Neuronal stem cell (in vitro differentiated cells): ENCODE measurements at regions not wholly inside any gene's neighbourhood (a gene's known extent, or its start where the extent isn't known, plus 50 kb on each side); places are given as distances from the start of the nearest gene placed in this dataset.

Experiments used
- DNase-seq: peaks from one replicate; pipeline ENCODE4 v3.0.0-alpha.2; 2013; ENCODE audit warnings: low spot score
- H2AFZ ChIP-seq: one replicate; pipeline ENCODE4 v1.6.1; 2013; ENCODE audit warnings: mild to moderate bottlenecking, low read length, inconsistent platforms
- H2AK5ac ChIP-seq: 2 replicates; pipeline ENCODE4 v1.6.1; 2013; ENCODE audit warnings: low read depth, mild to moderate bottlenecking, inconsistent platforms, low read length, moderate library complexity, mixed read lengths
- H2BK120ac ChIP-seq: 2 replicates; pipeline ENCODE4 v1.6.1; 2013; ENCODE audit warnings: low read depth, mild to moderate bottlenecking, inconsistent platforms, low read length, moderate library complexity, mixed read lengths
- H2BK12ac ChIP-seq: one replicate; pipeline ENCODE4 v1.6.1; 2013; ENCODE audit warnings: low read length, inconsistent platforms
- H2BK15ac ChIP-seq: 2 replicates; pipeline ENCODE4 v1.6.1; 2013; ENCODE audit warnings: mild to moderate bottlenecking, low read length, inconsistent platforms, mixed read lengths
- H2BK5ac ChIP-seq: one replicate; pipeline ENCODE4 v1.6.1; 2013; ENCODE audit warnings: inconsistent platforms, mild to moderate bottlenecking, low read length, moderate library complexity
- H3K14ac ChIP-seq: one replicate; pipeline ENCODE4 v1.6.1; 2013; ENCODE audit warnings: low read length, inconsistent platforms
- H3K18ac ChIP-seq: 2 replicates; pipeline ENCODE4 v1.6.1; 2013; ENCODE audit warnings: low read length, inconsistent platforms
- H3K23ac ChIP-seq: 2 replicates; pipeline ENCODE4 v1.6.1; 2013; ENCODE audit warnings: low read depth, mild to moderate bottlenecking, mixed read lengths, low read length, inconsistent platforms; ENCODE audit not compliant: poor library complexity
- H3K27ac ChIP-seq: replicated peaks from 3 replicates; pipeline ENCODE4 v1.5.1; 2013; ENCODE audit warnings: low read length, inconsistent platforms
- H3K27me3 ChIP-seq, 3 experiments: 2 replicates each; pipeline ENCODE4 v1.6.1; 2013; ENCODE audit warnings: low read length in 3 of 3, mild to moderate bottlenecking in 2 of 3, inconsistent platforms in 1 of 3, low read depth in 1 of 3, mixed read lengths in 1 of 3, moderate library complexity in 1 of 3; ENCODE audit not compliant: control insufficient read depth in 3 of 3, insufficient read depth in 3 of 3
- H3K36me3 ChIP-seq, 2 donors: replicated peaks in 1 of 2; 2 replicates each; pipeline ENCODE4 v1.6.1; 2013; ENCODE audit warnings: low read length in 2 of 2; ENCODE audit not compliant: control insufficient read depth in 2 of 2, insufficient read depth in 2 of 2
- H3K4ac ChIP-seq: 2 replicates; pipeline ENCODE4 v1.6.1; 2013; ENCODE audit warnings: inconsistent platforms, mild to moderate bottlenecking, low read length, moderate library complexity
- H3K4me1 ChIP-seq, 2 donors: 1 replicate in 1 of 2; 2 replicates in 1 of 2; pipeline ENCODE4 v1.6.1; 2013; ENCODE audit warnings: low read length in 2 of 2, low read depth in 1 of 2; ENCODE audit not compliant: control insufficient read depth in 2 of 2, insufficient read depth in 1 of 2
- H3K4me2 ChIP-seq: one replicate; pipeline ENCODE4 v1.6.1; 2013; ENCODE audit warnings: mild to moderate bottlenecking, low read length, inconsistent platforms; ENCODE audit not compliant: insufficient read depth, poor library complexity, severe bottlenecking
- H3K4me3 ChIP-seq, 2 donors: 2 replicates each; pipeline ENCODE4 v1.5.1; 2013; ENCODE audit warnings: low read length in 2 of 2, mild to moderate bottlenecking in 2 of 2, inconsistent platforms in 1 of 2, moderate library complexity in 1 of 2
- H3K79me1 ChIP-seq: one replicate; pipeline ENCODE4 v1.6.1; 2013; ENCODE audit warnings: low read depth, mild to moderate bottlenecking, inconsistent platforms, low read length, moderate library complexity
- H3K9ac ChIP-seq: one replicate; pipeline ENCODE4 v1.6.1; 2013; ENCODE audit warnings: mild to moderate bottlenecking, low read depth, low read length, inconsistent platforms; ENCODE audit not compliant: poor library complexity
- H3K9me3 ChIP-seq, 2 donors: replicated peaks in 1 of 2; 2 replicates each; pipeline versions ENCODE3 to v1.6.1; 2013; ENCODE audit warnings: low read length in 2 of 2, mild to moderate bottlenecking in 2 of 2, inconsistent platforms in 1 of 2, low read depth in 1 of 2, mixed read lengths in 1 of 2, moderate library complexity in 1 of 2; ENCODE audit not compliant: control insufficient read depth in 2 of 2, insufficient read depth in 1 of 2
- H4K8ac ChIP-seq: one replicate; pipeline ENCODE4 v1.6.1; 2013; ENCODE audit warnings: low read depth, mild to moderate bottlenecking, inconsistent platforms, low read length, moderate library complexity
- H4K91ac ChIP-seq: one replicate; pipeline ENCODE4 v1.6.1; 2013; ENCODE audit warnings: low read length, low read depth, mild to moderate bottlenecking, inconsistent platforms; ENCODE audit not compliant: poor library complexity
- WGBS, 2 donors: extraction: QIAGEN DNeasy Blood & Tissue Kit; methylation state at CpG; one replicate each; pipeline ENCODE4 v1.1.7; 2013; ENCODE audit warnings: missing lambda C conversion rate in 2 of 2, mixed read lengths in 1 of 2; ENCODE audit not compliant: insufficient read length in 2 of 2, insufficient replicate concordance in 1 of 2; ENCODE audit errors: extremely low coverage in 2 of 2; 5-methylcytosine and 5-hydroxymethylcytosine counted together

- no peaks in the 10 kb centered on the region for H3K36me3 ChIP-seq
- H3K4me2 ChIP-seq = no peak overlapping the region
- H2BK12ac ChIP-seq = no peak overlapping the region
- no peak for DNase-seq
- no peak overlapping the region for H4K91ac ChIP-seq
- H3K14ac ChIP-seq = no peak overlapping the region
- H3K4me1 ChIP-seq = no peaks in the 10 kb centered on the region
- H4K8ac ChIP-seq = no peak overlapping the region
- H3K9ac ChIP-seq = no peak overlapping the region
- H3K4ac ChIP-seq = no peak overlapping the region
- no peaks in the 10 kb centered on the region for H3K27me3 ChIP-seq
- H3K27ac ChIP-seq = no peak overlapping the region
- WGBS, 2 donors = no CpG with 5 or more reads among the region's 4 CpGs
- no peak overlapping the region for H2BK5ac ChIP-seq
- no peak overlapping the region for H2BK15ac ChIP-seq
- no peak overlapping the region for H2BK120ac ChIP-seq
- H2AK5ac ChIP-seq = no peak overlapping the region
- no peaks in the 10 kb centered on the region for H3K9me3 ChIP-seq
- no peak overlapping the region for H3K18ac ChIP-seq
- no peak overlapping the region for H3K4me3 ChIP-seq
- no peak overlapping the region for H2AFZ ChIP-seq
- no peak overlapping the region for H3K23ac ChIP-seq
- H3K79me1 ChIP-seq = peaks cover 1% of the 10 kb centered on the region
Observed at GRCh38 chr12:29901585-29901984, 117.8 kb upstream of the TMTC1 start.

- Histone ChIP-seq H3K36me3 (no peaks in the 10 kb centered on the region), H2AFZ (no peak overlapping the region), H4K91ac (no peak overlapping the region), H3K79me1 (peaks cover 1% of the 10 kb centered on the region), H3K4me3 (no peak overlapping the region), H3K23ac (no peak overlapping the region), H2BK12ac (no peak overlapping the region), H2BK5ac (no peak overlapping the region), H2BK120ac (no peak overlapping the region), H3K18ac (no peak overlapping the region), H3K27ac (no peak overlapping the region), H3K4me1 (peaks cover 0 to 3% of the 10 kb centered on the region in 2 donors), H3K4ac (no peak overlapping the region), H3K27me3 (no peaks in the 10 kb centered on the region), H4K8ac (no peak overlapping the region), H2AK5ac (no peak overlapping the region), H3K9me3 (peaks cover 0 to 3% of the 10 kb centered on the region in 2 donors), H3K4me2 (no peak overlapping the region), H2BK15ac (no peak overlapping the region), H3K14ac (no peak overlapping the region), H3K9ac (no peak overlapping the region)
- no peak for DNase-seq
- WGBS, 2 donors = no CpG with 5 or more reads among the region's 2 CpGs
Observed at GRCh38 chr12:29899212-29899931, 115.6 kb upstream of the TMTC1 start.

- Histone ChIP-seq H3K14ac (no peak overlapping the region), H3K18ac (no peak overlapping the region)
Observed at GRCh38 chr12:29895966-29896365, 112.2 kb upstream of the TMTC1 start.

GRCh38 chr12:29893002-29893401 lies 109.3 kb upstream of the TMTC1 start:
- Histone ChIP-seq H3K27ac (no peak overlapping the region), H3K23ac (no peak overlapping the region), H2BK15ac (no peak overlapping the region), H3K27me3 (no peaks in the 10 kb centered on the region), H4K91ac (no peak overlapping the region), H3K4me3 (no peak overlapping the region), H3K79me1 (no peaks in the 10 kb centered on the region), H3K14ac (no peak overlapping the region), H2AK5ac (no peak overlapping the region), H3K4me1 (peaks cover 0 to 3% of the 10 kb centered on the region in 2 donors), H3K9me3 (peaks cover 0 to 3% of the 10 kb centered on the region in 2 donors), H2BK120ac (no peak overlapping the region), H3K9ac (no peak overlapping the region), H2BK5ac (no peak overlapping the region), H3K4ac (no peak overlapping the region), H2BK12ac (no peak overlapping the region), H3K4me2 (no peak overlapping the region), H3K18ac (no peak overlapping the region), H3K36me3 (no peaks in the 10 kb centered on the region), H2AFZ (no peak overlapping the region), H4K8ac (no peak overlapping the region)
- WGBS, 2 donors = no CpG with 5 or more reads among the region's 3 CpGs
- DNase-seq = no peak

More at GRCh38 chr12:29895966-29896365, 112.2 kb upstream of the TMTC1 start:
- Histone ChIP-seq H3K9me3 (peaks cover 0 to 3% of the 10 kb centered on the region in 2 donors), H3K4me2 (no peak overlapping the region), H3K36me3 (no peaks in the 10 kb centered on the region), H4K91ac (no peak overlapping the region), H4K8ac (no peak overlapping the region), H2BK12ac (no peak overlapping the region), H2BK5ac (no peak overlapping the region), H3K79me1 (no peaks in the 10 kb centered on the region), H2AK5ac (no peak overlapping the region), H3K9ac (no peak overlapping the region), H3K27ac (no peak overlapping the region), H3K27me3 (no peaks in the 10 kb centered on the region), H3K4ac (no peak overlapping the region), H3K4me1 (peaks cover 0 to 3% of the 10 kb centered on the region in 2 donors), H2AFZ (no peak overlapping the region), H3K23ac (peak overlapping the region; percentile 61), H3K4me3 (no peak overlapping the region), H2BK15ac (no peak overlapping the region), H2BK120ac (no peak overlapping the region)
- WGBS, 2 donors = no CpG with 5 or more reads among the region's 3 CpGs
- DNase-seq = no peak
